ENCODE measurements at regions not wholly inside any gene's neighbourhood (a gene's known extent, or its start where the extent isn't known, plus 50 kb on each side); places are given as distances from the start of the nearest gene placed in this dataset.
A peak's percentile ranks its signal among the peaks of the same experiment; 100 is the strongest.

DNA sequence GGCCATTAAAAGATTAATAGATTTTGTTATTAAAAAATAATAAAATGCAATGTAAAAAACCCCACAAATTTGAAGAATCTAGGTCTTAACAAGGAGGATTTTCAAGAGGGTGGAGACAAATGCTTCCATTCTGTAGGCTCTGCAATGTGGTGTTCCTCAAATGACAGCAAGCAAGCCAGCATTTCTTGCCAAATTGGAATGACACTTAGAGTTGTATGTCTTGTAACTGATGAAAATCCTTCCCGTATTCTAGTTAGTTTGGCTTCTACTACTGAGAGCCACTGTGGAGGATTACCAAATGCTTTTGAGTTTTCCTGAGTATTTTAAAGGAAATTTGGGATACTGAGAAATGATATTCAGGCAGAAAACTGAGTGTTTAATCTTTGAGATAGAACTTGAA, 1225.5 kb upstream of the CITED2 start:
- DNase-seq (ENCODE audit: extremely low spot score): no peak
- TF ChIP-seq, protein P1, sequence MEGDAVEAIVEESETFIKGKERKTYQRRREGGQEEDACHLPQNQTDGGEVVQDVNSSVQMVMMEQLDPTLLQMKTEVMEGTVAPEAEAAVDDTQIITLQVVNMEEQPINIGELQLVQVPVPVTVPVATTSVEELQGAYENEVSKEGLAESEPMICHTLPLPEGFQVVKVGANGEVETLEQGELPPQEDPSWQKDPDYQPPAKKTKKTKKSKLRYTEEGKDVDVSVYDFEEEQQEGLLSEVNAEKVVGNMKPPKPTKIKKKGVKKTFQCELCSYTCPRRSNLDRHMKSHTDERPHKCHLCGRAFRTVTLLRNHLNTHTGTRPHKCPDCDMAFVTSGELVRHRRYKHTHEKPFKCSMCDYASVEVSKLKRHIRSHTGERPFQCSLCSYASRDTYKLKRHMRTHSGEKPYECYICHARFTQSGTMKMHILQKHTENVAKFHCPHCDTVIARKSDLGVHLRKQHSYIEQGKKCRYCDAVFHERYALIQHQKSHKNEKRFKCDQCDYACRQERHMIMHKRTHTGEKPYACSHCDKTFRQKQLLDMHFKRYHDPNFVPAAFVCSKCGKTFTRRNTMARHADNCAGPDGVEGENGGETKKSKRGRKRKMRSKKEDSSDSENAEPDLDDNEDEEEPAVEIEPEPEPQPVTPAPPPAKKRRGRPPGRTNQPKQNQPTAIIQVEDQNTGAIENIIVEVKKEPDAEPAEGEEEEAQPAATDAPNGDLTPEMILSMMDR (IDR thresholded peaks at IDR 0.05; ENCODE audit: control extremely low read depth, extremely low read depth, low read depth, missing control alignments): no peak
- POLR2A ChIA-PET: no interaction called here
- CTCF ChIA-PET: no interaction called here

DNA sequence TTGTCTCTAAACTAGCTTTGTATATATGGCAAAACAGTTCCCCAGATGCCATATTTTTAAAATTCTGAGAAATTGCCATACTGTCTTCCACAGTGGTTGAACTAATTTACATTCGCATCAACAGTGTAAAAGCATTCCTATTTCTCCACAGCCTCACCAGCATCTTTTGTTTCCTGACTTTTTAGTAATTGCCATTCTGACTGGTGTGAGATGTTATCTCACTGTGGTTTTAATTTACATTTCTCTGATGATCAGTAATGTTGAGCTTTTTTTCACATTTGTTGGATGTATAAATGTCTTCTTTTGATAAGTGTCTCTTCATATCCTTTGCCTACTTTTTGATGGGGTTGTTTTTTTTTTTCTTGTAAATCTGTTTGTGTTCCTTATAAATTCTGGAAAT, 1222.7 kb upstream of the CITED2 start:
- ChIA-PET POLR2A (no interaction called here), CTCF (no interaction called here)
- no peak for DNase-seq (ENCODE audit: extremely low spot score)
- TF ChIP-seq, protein P1 (IDR thresholded peaks at IDR 0.05; ENCODE audit: control extremely low read depth, extremely low read depth, low read depth, missing control alignments): no peak

DNA sequence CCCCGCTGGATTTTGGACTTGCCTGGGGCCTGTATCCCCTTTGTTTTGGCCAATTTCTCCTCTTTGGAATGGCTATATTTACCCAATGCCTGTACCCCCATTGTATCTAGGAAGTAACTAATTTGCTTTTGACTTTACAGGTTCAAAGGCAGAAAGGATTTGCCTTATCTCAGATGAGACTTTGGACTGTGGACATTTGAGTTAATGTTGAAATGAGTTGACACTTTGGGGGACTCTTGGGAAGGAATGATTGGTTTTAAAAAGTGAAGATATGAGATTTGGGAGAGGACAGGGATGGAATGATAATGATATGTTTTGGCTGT, 1220.3 kb upstream of the CITED2 start:
- DNase-seq (ENCODE audit: extremely low spot score): no peak
- POLR2A ChIA-PET: no interaction called here
- TF ChIP-seq, protein P1 (IDR thresholded peaks at IDR 0.05; ENCODE audit: control extremely low read depth, extremely low read depth, low read depth, missing control alignments): no peak
- CTCF ChIA-PET: interaction anchor here (0.8 kb wide), 1 partner anchor 10 kb away, joined by 4 read pairs; no protein-coding TSS in a partner anchor

DNA sequence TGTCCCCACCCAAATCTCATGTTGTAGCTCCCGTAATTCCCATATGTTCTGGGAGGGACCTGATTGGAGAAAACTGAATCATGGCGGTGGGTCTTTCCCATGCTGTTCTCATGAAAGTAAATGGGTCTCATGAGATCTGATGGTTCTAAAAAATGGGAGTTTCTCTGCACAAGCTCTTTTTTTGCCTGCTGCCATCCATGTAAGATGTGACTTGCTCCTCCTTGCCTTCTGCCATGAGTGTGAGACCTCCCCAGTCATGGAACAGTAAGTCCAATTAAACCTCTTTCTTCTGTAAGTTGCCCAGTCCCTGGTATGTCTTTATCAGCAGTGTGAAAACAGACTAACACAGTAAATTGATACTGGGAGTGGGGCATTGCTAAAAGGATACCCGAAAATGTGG, 1218.4 kb upstream of the CITED2 start:
- TF ChIP-seq, protein P1 (IDR thresholded peaks at IDR 0.05; ENCODE audit: control extremely low read depth, extremely low read depth, low read depth, missing control alignments): no peak
- ChIA-PET POLR2A (no interaction called here), CTCF (no interaction called here)
- DNase-seq (ENCODE audit: extremely low spot score): no peak

DNA sequence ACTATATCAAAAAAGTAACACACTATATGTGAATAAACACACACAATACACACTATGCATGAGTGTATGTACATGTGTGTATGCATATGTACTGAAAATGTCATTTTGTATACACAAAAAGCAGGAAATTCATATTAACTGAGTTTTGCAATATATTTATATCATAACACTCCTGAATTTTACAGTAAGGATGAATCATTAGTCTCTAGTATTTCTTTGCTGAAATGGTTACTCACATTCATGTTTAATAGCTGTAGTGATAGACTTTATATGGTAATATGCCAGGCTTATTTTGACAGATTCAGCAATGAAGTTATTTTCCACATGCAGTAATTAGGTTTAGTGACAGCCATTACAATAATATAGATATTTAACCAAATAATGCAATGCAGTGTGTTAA, 1216.2 kb upstream of the CITED2 start:
- TF ChIP-seq, protein P1 (IDR thresholded peaks at IDR 0.05; ENCODE audit: control extremely low read depth, extremely low read depth, low read depth, missing control alignments): no peak
- ChIA-PET CTCF (interaction anchor here (1.3 kb wide), 1 partner anchor 12 kb away, joined by 3 read pairs; no protein-coding TSS in a partner anchor), POLR2A (no interaction called here)
- no peak for DNase-seq (ENCODE audit: extremely low spot score)

DNA sequence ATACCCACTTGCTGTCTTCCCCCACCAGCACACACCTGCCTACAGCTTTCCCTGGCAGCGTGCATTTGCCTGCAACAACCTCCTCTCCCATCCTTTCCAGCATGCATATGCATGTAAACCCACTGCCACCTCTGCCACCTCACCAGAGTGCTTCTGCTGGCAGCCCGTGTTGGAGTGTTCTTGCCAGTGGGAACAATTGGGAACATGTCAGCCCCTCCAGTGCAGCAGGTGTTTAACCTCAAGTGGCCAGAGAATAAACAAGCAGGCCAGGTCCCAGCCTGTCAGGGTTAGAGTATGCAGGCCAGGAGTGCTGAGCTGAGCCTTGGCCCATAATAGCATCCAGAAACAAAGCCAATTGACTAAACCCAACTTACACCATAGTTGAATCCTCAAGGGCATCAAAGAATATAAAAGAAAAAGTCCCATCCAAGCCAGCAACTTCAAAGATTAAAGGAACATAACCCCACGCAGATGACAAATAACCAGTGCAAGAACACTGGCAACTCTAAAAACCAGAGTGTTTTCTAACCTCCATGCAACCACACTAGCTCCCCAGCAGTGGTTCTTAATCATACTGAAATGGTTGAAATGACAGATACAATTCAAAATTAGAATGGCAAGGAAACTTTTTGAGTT, 1212.1 kb upstream of the CITED2 start:
- CTCF ChIA-PET: interaction anchor here (1.1 to 2.1 kb wide), 2 partner anchors 11 to 17 kb away, joined by 3 to 8 read pairs; no protein-coding TSS in a partner anchor
- TF ChIP-seq, protein P1 (IDR thresholded peaks at IDR 0.05; ENCODE audit: control extremely low read depth, extremely low read depth, low read depth, missing control alignments): no peak
- POLR2A ChIA-PET: interaction anchor here (1.1 kb wide), 1 partner anchor 1212 kb away, joined by 3 read pairs; the partner anchor contains the start of gene CITED2

More for the DNA sequence above, 1212.1 kb upstream of the CITED2 start:
- peak; percentile 8 for DNase-seq (ENCODE audit: extremely low spot score)
